ENCODE measurements at regions not wholly inside any gene's neighbourhood (a gene's known extent, or its start where the extent isn't known, plus 50 kb on each side); places are given as distances from the start of the nearest gene placed in this dataset.

GRCh38 chr12:88935856-88936255, 355.6 kb upstream of the KITLG start:
- Histone ChIP-seq H3K4me3 (ENCODE audit: control insufficient read depth in 2 of 3, extremely low read depth in 1 of 3, insufficient read depth in 2 of 3, low read depth in 1 of 3, low read length in 3 of 3) (no peak overlapping the region), H3K36me3 (ENCODE audit: control insufficient read depth in 2 of 2, extremely low read depth in 1 of 2, insufficient read depth in 2 of 2, low read length in 2 of 2) (no peaks in the 10 kb centered on the region), H3K4me2 (ENCODE audit: control insufficient read depth, extremely low read depth, insufficient read depth, low read depth, low read length) (no peak overlapping the region), H3K27ac (ENCODE audit: control insufficient read depth, insufficient read depth, low read length) (no peak overlapping the region), H3K9me3 (ENCODE audit: control insufficient read depth, low read depth, low read length) (no peaks in the 10 kb centered on the region), H4K20me1 (ENCODE audit: control insufficient read depth, extremely low read depth, insufficient read depth, low read length) (no peaks in the 10 kb centered on the region), H3K4me1 (ENCODE audit: control insufficient read depth, extremely low read depth, insufficient read depth, low read length) (peaks cover 32% of the 10 kb centered on the region), H2AFZ (ENCODE audit: control insufficient read depth, low read length) (peak overlapping the region; percentile 88), H3K79me2 (ENCODE audit: control insufficient read depth, insufficient read depth, low read length) (no peaks in the 10 kb centered on the region), H3K9me1 (ENCODE audit: control insufficient read depth, extremely low read depth, insufficient read depth, low read length) (no peaks in the 10 kb centered on the region), H3K9ac (ENCODE audit: control insufficient read depth, extremely low read depth, insufficient read depth, low read length) (no peak overlapping the region), H3K27me3 (ENCODE audit: control insufficient read depth, extremely low read depth, insufficient read depth, low read length) (no peaks in the 10 kb centered on the region)
- DNase-seq (ENCODE audit: low read depth, low spot score) (no peak), FAIRE-seq (peak; percentile 77)
- TF ChIP-seq CTCF (optimal IDR thresholded peaks at IDR 0.05 in 1 of 3, IDR thresholded peaks at IDR 0.05 in 1 of 3, conservative IDR thresholded peaks at IDR 0.05 in 1 of 3; ENCODE audit: extremely low read depth in 1 of 3, insufficient read depth in 2 of 3, low read length in 3 of 3) (no peak), EZH2 (IDR thresholded peaks at IDR 0.05; ENCODE audit: low read length) (no peak)
- dilution Hi-C loops (cut with MboI; ENCODE audit: extremely low pct_ligation_motif_present, low sequenced_read_pairs) = no loop called here

- Histone ChIP-seq H3K9ac (ENCODE audit: control insufficient read depth, extremely low read depth, insufficient read depth, low read length) (no peak overlapping the region), H3K4me1 (ENCODE audit: control insufficient read depth, extremely low read depth, insufficient read depth, low read length) (peaks cover 32% of the 10 kb centered on the region), H3K4me2 (ENCODE audit: control insufficient read depth, extremely low read depth, insufficient read depth, low read depth, low read length) (peak overlapping the region; percentile 78), H3K27ac (ENCODE audit: control insufficient read depth, insufficient read depth, low read length) (peak overlapping the region; percentile 48), H3K9me3 (ENCODE audit: control insufficient read depth, low read depth, low read length) (no peaks in the 10 kb centered on the region), H3K4me3 (ENCODE audit: control insufficient read depth in 2 of 3, extremely low read depth in 1 of 3, insufficient read depth in 2 of 3, low read depth in 1 of 3, low read length in 3 of 3) (peak overlapping the region in 1 of 3 experiments; percentile 4), H3K79me2 (ENCODE audit: control insufficient read depth, insufficient read depth, low read length) (no peaks in the 10 kb centered on the region), H3K27me3 (ENCODE audit: control insufficient read depth, extremely low read depth, insufficient read depth, low read length) (no peaks in the 10 kb centered on the region), H3K36me3 (ENCODE audit: control insufficient read depth in 2 of 2, extremely low read depth in 1 of 2, insufficient read depth in 2 of 2, low read length in 2 of 2) (no peaks in the 10 kb centered on the region), H2AFZ (ENCODE audit: control insufficient read depth, low read length) (peak overlapping the region; percentile 87), H4K20me1 (ENCODE audit: control insufficient read depth, extremely low read depth, insufficient read depth, low read length) (no peaks in the 10 kb centered on the region), H3K9me1 (ENCODE audit: control insufficient read depth, extremely low read depth, insufficient read depth, low read length) (no peaks in the 10 kb centered on the region)
- DNase-seq (ENCODE audit: low read depth, low spot score) (no peak), FAIRE-seq (peak; percentile 89)
- dilution Hi-C loops (cut with MboI; ENCODE audit: extremely low pct_ligation_motif_present, low sequenced_read_pairs) = no loop called here
- TF ChIP-seq EZH2 (IDR thresholded peaks at IDR 0.05; ENCODE audit: low read length) (no peak), CTCF (optimal IDR thresholded peaks at IDR 0.05 in 1 of 3, IDR thresholded peaks at IDR 0.05 in 1 of 3, conservative IDR thresholded peaks at IDR 0.05 in 1 of 3; ENCODE audit: extremely low read depth in 1 of 3, insufficient read depth in 2 of 3, low read length in 3 of 3) (no peak)
Measured at GRCh38 chr12:88934163-88934747, 354.0 kb upstream of the KITLG start.
